HG02571 (cell line): ENCODE measurements at regions not wholly inside any gene's neighbourhood (a gene's known extent, or its start where the extent isn't known, plus 50 kb on each side); places are given as distances from the start of the nearest gene placed in this dataset.

Experiments
- ATAC-seq: cut with Tn5 transposase; IDR thresholded peaks from one replicate; pipeline ENCODE4 v1.9.1; 2021; ENCODE audit warnings: mild to moderate bottlenecking, moderate library complexity; ENCODE audit not compliant: unreplicated experiment

DNA sequence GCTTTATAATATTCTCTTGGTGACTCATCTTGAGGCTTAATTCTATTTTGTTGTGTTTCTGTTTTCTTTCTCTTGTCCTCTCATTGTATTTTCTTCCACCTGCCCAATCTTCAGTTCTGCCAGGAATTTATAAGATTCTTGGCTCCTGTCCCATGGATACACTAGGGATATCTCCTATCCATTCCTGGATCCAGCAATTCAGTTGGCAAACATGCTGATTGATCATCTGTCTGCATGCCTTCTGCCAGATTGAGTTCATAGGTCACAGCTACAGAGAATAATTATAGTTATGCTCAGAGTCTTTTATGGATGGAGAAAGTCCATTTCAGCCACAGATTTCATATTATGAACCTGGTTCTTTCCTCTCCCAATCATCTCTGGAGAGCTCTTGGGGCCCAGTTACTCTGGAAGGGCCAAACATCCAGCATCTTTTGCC is 140.4 kb upstream of the MAGI2 start:
- ATAC-seq: no peak

DNA sequence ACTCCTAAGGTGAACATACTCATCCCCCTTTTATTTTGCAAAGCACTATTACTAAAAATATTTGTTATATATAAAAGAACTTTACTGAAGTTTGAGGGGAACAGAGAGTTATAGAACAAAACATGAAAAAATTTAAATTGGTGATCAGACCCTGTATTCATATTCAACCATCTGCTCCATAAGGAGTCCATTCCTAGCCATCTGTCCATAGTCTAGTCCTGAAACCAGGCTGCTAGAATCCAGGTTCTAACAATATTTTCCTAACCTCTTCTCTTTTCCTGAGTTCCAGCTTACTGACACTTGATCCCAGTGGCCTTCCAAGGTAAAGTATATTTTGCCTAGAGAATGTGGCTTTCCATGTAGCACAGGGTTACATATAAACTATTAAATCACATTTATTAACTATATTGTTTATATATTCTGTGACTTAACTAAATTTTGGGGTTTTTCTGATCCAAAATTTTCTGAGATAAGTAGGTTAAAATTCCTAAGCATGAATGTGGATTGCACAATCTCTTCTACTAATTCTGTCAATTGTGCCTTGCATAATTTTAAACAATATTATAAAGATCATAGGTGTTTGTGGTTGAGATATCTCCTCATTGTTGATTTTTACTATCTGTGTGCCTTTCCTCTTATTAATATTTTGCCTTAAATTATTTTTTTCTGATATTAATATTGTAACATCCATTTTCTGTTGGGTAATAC is 137.6 kb upstream of the MAGI2 start:
- ATAC-seq: no peak

DNA sequence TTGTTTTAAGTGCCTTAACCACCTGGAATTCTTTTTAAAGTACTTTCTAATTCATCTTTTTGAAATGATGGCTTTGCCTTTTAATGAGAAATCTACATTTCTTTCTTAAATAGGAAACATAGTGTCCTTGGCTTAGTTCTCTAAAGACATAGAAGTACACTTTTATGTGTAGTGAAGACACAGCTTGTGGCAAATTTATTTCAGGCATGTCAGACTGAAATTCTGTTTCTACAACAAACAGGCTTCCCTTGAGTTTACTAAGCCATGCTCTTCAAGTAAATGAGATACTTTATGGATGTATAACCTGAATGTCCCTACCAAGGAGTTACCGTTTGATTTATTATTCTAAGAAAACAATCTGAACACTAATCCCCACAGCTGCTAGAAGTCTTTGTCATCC is 136.9 kb upstream of the MAGI2 start:
- no peak for ATAC-seq

DNA sequence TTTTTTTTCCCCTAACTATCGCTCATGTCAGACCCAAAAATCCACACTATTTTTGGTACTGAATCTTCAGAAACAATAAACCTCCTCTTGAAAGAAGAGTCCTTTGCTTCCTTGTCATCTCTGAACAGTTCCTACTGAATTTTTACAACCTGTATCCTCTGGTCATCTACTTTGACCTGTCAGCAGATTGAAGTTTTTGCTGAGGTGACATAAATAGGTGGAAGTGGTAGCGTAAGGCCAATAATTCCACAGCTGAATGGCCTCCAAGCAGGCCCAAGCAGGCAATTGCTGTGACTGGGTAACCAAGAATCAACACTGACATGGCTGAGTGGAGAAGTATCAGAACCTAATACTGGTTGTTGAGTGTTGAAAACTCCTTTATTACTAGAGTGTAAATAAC is 117.4 kb upstream of the MAGI2 start:
- no peak for ATAC-seq

DNA sequence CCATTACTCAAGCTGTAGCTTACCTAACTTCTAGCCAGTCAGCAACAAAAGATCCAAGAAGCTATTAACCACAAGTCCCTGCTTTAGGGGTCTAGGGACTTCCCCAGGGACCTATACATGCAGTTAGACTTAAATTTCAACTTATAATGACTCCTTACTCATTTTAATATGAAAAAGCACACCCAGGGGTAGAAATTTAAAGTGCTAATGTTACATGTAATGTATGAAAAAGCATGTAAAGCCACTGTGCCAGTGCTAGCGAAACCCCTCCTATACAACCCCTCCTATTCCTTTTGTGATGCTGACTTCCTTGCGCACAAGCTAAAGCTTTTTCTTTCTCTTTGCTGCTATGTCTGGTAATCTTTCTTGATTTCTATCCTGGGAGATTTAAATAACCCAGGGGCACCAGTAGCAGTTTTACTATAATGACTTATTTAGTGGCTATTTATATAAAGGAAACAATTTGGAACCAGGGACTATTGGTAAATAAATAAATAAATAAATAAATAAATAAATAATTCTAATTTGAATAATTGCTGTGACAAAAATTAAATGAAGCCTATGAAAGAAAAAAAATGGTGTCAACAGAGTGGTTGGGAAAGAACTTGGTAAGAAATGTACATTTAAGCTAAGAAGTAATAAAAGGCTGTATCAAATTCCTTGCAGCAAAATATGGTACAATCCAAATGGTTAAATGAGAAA is 110.5 kb upstream of the MAGI2 start:
- ATAC-seq: no peak

DNA sequence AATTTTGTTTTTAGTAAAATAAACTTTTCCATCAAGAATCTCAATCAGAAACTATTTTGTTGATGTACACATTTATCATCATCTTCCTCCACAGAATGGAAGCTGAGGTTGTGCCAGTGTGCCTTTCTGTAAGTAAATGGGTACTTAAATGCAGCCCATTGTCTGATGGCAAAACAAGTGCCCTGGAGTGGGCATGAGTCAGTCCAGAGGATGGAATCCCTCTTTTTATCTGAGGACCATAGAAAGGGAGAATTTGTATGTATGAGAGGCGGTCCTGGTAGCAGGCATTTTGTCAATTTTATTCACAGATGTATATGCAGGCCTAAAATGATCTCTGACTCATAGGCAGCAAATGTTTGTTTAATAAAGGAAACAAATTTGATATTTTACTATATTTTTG is 102.1 kb upstream of the MAGI2 start:
- ATAC-seq: no peak

GRCh38 chr7:79553811-79554555 is 100.5 kb upstream of the MAGI2 start:
- no peak for ATAC-seq

GRCh38 chr7:79552463-79552862 is 99.0 kb upstream of the MAGI2 start:
- ATAC-seq: no peak

- no peak for ATAC-seq
These were observed 95.3 kb upstream of the MAGI2 start for GRCh38 chr7:79548727-79549126.

- ATAC-seq: no peak
These were observed 93.7 kb upstream of the MAGI2 start for GRCh38 chr7:79547132-79547531.

DNA sequence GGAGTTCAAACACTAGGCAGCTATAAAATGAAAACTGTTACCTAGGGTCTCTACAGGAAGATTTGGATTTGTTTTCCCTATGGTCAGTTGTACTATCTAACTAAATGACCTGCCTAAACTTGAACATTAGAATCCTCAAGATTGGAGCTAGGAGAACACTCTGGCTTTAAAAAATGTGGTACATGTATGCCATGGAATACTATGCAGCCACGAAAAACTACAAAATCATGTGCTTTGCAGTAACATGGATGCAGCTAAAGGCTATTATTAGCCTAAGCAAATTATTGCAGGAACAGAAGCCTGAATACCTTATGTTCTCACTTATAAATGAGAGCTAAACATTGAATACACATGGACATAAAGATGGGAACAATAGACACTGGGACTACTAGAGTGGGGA is 87.1 kb upstream of the MAGI2 start:
- ATAC-seq: no peak

DNA sequence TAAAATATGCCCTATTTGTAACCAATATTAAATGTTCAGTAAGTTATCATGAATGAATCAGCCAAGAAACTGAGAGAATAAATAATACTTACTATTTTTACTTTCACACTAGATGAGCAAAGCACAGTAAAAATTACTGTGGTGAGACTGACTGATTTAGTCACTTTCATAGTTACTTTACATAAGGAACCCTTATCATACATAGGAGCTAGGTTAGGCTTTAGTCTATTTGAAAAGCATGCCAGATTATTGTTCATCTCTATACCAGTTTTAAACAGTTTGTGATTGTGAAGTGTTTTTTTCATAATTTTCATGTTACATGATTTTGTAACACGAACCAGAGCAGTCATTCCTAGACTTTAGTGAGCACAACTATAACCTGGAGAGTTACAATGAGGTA is 80.7 kb upstream of the MAGI2 start:
- no peak for ATAC-seq

- no peak for ATAC-seq
These were observed 78.6 kb upstream of the MAGI2 start for GRCh38 chr7:79531905-79532664.

- ATAC-seq: no peak
These were observed 77.6 kb upstream of the MAGI2 start for GRCh38 chr7:79531116-79531515.

GRCh38 chr7:79529881-79530235 is 76.4 kb upstream of the MAGI2 start:
- no peak for ATAC-seq

GRCh38 chr7:79529214-79529880 is 75.9 kb upstream of the MAGI2 start:
- no peak for ATAC-seq

DNA sequence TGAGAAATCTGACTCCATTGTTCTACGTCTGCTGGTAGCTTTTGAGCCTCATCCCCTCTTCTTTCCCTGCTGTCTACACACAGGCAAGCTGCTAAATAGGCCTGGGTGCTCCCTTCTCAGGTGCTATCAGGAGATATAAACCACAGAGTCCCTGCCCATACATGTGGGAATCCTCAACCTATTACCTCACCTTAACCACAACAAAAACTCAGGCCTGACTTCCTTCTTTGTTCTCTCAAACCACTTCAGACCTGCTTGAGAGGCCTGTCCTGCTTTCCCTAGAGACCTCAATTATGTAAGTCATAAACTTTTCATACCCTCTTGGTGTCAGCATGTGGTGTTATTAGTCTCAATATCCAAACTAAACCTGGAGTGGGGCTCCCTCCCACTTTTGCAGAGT is 75.0 kb upstream of the MAGI2 start:
- no peak for ATAC-seq

DNA sequence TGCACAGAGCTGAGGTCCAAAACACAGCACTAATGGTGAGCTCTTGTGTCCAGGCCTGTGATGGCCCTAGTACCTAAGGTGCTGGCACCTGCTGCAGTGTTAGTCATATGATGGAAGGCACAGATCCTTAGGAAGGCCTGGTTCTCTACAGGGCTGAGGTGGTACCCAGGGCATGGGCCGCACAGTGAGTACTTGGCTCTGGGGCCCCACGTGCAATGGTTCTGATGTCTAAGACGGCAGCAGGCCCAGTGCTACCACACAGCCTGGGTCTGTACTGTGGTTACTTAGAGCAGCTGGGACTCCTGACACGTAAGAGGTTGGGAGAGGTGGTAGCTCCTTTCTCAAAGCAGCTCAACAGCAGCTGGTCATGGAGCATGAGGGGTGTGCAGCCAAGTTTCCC is 70.6 kb upstream of the MAGI2 start:
- ATAC-seq: no peak

DNA sequence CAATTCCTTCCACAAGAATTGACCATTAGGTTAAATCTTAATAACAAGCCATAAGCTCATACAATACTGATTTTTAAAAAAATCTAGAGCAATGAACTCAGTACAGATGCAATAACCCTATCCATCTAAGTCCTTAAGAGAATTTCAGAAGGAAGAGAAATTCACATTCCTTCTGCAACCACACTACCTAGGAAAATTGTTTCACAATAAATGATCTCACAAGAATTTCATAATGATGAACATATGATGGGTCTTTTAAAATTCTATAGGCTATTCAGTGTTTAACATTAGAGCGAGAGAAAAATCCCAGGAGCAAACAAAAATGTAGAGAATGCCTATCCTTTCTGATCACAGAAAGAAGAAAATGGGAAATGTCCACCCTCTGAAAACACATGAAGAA is 70.0 kb upstream of the MAGI2 start:
- ATAC-seq: no peak

- no peak for ATAC-seq
These were observed 67.1 kb upstream of the MAGI2 start for GRCh38 chr7:79520543-79520942.

DNA sequence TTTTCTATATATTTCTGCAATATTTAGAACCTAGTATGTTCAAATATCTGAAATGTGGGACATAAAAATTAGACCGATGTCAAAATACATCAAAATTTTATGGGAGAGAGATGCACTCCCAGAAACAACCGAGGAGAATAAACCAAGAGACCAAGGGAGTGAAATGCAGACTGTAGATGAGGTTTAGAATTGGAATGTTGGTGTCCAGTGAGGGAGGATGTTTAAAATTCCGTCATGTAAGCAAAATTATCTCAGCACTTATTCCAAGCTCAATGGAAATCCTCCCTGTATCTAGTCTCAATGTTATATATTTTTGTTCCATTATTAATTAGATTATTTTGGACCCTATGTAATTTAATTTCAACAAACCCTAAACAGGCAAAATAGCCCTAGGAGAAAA is 61.9 kb upstream of the MAGI2 start:
- no peak for ATAC-seq
